HAP-1 (cell line): ENCODE measurements at regions not wholly inside any gene's neighbourhood (a gene's known extent, or its start where the extent isn't known, plus 50 kb on each side); places are given as distances from the start of the nearest gene placed in this dataset.

Source experiments
- DNase-seq, 2 experiments: peaks; one replicate each; pipeline ENCODE4 v3.0.0-alpha.2; 2016 to 2020; ENCODE audit warnings: low spot score in 2 of 2
- H3K27me3 ChIP-seq: fragments of 250-450 bp; sonication (Bioruptor Pico); 2 replicates; pipeline ENCODE4 v1.5.1; 2020; ENCODE audit warnings: low read depth, mild to moderate bottlenecking, moderate library complexity
- H3K36me3 ChIP-seq: fragments of 250-450 bp; sonication (Bioruptor Pico); replicated peaks from 2 replicates; pipeline ENCODE4 v1.5.1; 2020; ENCODE audit warnings: mild to moderate bottlenecking
- H3K4me1 ChIP-seq: fragments of 250-450 bp; sonication (Bioruptor Pico); 2 replicates; pipeline ENCODE4 v1.5.1; 2020; ENCODE audit warnings: mild to moderate bottlenecking
- H3K4me3 ChIP-seq: fragments of 250-450 bp; sonication (Bioruptor Pico); 2 replicates; pipeline ENCODE4 v1.5.1; 2020; ENCODE audit warnings: mild to moderate bottlenecking, moderate library complexity
- H3K9me3 ChIP-seq: fragments of 250-450 bp; sonication (Bioruptor Pico); 2 replicates; pipeline ENCODE4 v1.5.1; 2020; ENCODE audit warnings: mild to moderate bottlenecking, moderate library complexity
- in situ Hi-C: fragments of 300-500 bp; cut with MboI; formaldehyde crosslinking; loops from 3 replicates; pipeline ENCODE4 v1.14.3; 2020; ENCODE audit warnings: low sequenced_read_pairs, inconsistent platforms, mixed read lengths

DNA sequence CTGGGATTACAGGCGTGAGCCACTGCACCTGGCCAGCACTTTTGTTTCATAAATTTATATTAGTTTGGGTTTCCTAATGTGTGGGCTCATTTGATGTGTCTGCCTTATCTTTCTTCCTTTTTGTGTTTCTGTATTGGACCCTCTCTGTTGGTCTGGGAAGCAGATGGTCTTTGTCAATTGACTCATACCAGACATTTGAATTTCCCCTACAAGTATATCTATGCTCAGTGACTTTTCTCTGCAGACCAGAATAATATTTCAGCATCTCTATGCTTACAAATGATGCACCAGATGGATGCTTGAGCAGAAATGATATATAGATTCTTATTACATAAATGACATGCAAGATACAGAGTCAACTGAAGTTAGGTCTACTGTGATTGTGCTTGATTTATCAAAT is 329.9 kb upstream of the SLCO3A1 start:
- H3K9me3 ChIP-seq = no peaks in the 10 kb centered on the region
- in situ Hi-C loops = no loop called here
- no peak for DNase-seq
- no peaks in the 10 kb centered on the region for H3K4me1 ChIP-seq
- H3K36me3 ChIP-seq = no peaks in the 10 kb centered on the region
- H3K27me3 ChIP-seq = no peaks in the 10 kb centered on the region
- H3K4me3 ChIP-seq = no peak overlapping the region

GRCh38 chr15:91524534-91524933 is 329.0 kb upstream of the SLCO3A1 start:
- in situ Hi-C loops = no loop called here
- Histone ChIP-seq H3K4me1 (no peaks in the 10 kb centered on the region), H3K9me3 (no peaks in the 10 kb centered on the region), H3K4me3 (no peak overlapping the region), H3K36me3 (no peaks in the 10 kb centered on the region), H3K27me3 (no peaks in the 10 kb centered on the region)
- no peak for DNase-seq

GRCh38 chr15:91525751-91526150 is 327.8 kb upstream of the SLCO3A1 start:
- DNase-seq = no peak
- Histone ChIP-seq H3K36me3 (no peaks in the 10 kb centered on the region), H3K4me3 (no peak overlapping the region), H3K4me1 (no peaks in the 10 kb centered on the region), H3K27me3 (no peaks in the 10 kb centered on the region), H3K9me3 (no peaks in the 10 kb centered on the region)
- in situ Hi-C loops = no loop called here

DNA sequence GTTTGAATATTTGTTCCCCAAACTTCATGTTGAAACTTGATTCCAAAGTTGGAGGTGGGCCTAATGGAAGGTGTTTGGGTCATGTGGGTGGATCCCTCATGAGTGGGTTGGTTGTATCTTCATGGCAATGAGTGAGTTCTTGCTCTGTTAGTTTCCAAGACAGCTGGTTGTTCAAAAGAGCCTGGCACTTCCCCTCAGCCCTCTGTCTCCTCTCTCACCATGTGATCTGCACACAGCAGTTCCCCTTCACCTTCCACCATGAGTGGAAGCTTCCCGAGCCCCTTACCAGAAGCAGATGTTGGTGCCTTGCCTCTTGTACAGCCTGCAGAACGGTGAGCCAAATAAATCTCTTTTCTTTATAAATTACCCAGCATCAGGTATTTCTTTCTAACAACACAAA is 327.1 kb upstream of the SLCO3A1 start:
- H3K9me3 ChIP-seq = no peaks in the 10 kb centered on the region
- in situ Hi-C loops = no loop called here
- no peak for DNase-seq
- H3K27me3 ChIP-seq = no peaks in the 10 kb centered on the region
- H3K36me3 ChIP-seq = no peaks in the 10 kb centered on the region
- H3K4me1 ChIP-seq = no peaks in the 10 kb centered on the region
- H3K4me3 ChIP-seq = no peak overlapping the region

DNA sequence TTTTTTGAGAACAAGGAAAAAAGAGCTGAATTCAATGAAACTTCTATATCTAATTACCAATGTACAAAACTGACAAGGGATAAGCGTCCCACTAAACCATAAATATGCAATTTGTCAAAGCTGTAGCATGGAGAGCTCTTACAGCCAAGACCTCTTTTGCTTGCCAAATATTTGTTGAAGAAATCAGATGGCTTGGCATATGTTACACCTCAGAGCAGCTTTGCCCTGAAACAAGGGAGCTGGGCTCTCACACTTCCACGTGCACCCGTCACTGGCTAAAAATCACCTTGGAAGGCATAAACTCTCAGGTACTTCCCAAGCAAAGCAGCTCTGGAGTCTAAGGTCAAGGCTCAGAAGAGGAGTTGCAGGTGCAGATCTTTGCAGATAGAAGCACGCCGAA is 324.7 kb upstream of the SLCO3A1 start:
- Histone ChIP-seq H3K27me3 (no peaks in the 10 kb centered on the region), H3K4me3 (no peak overlapping the region), H3K4me1 (no peaks in the 10 kb centered on the region), H3K9me3 (no peaks in the 10 kb centered on the region), H3K36me3 (no peaks in the 10 kb centered on the region)
- in situ Hi-C loops = no loop called here
- DNase-seq = no peak

DNA sequence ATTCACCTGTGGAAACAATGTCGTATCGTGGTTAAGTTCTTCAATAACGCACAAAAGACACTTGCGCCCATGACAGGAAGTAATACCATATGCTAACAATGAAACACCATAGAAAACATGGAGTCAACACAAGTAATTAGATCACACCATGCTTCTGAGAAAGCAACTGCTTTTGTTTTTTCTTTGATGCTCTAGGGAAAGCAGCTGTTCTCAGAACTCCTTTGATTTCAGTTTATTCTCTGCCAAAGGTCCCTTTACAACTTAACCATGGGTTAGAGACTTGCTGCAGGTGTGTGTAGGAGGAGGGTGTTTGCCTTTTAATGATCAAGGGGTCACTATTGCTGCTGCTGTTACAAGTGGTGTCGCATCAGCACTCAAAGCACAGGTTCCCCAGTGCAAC is 324.0 kb upstream of the SLCO3A1 start:
- Histone ChIP-seq H3K9me3 (no peaks in the 10 kb centered on the region), H3K36me3 (no peaks in the 10 kb centered on the region), H3K4me3 (no peak overlapping the region), H3K4me1 (no peaks in the 10 kb centered on the region), H3K27me3 (no peaks in the 10 kb centered on the region)
- in situ Hi-C loops = no loop called here
- DNase-seq = no peak

GRCh38 chr15:91530279-91530678 is 323.2 kb upstream of the SLCO3A1 start:
- Histone ChIP-seq H3K4me3 (no peak overlapping the region), H3K27me3 (no peaks in the 10 kb centered on the region), H3K36me3 (no peaks in the 10 kb centered on the region), H3K9me3 (no peaks in the 10 kb centered on the region), H3K4me1 (no peaks in the 10 kb centered on the region)
- DNase-seq = no peak
- in situ Hi-C loops = no loop called here

- Histone ChIP-seq H3K36me3 (no peaks in the 10 kb centered on the region), H3K4me1 (no peaks in the 10 kb centered on the region), H3K27me3 (no peaks in the 10 kb centered on the region), H3K9me3 (no peaks in the 10 kb centered on the region), H3K4me3 (no peak overlapping the region)
- no peak for DNase-seq
- in situ Hi-C loops = no loop called here
These were observed 322.4 kb upstream of the SLCO3A1 start for GRCh38 chr15:91530956-91531582.

- in situ Hi-C loops = no loop called here
- DNase-seq = no peak
- Histone ChIP-seq H3K27me3 (no peaks in the 10 kb centered on the region), H3K9me3 (no peaks in the 10 kb centered on the region), H3K4me1 (no peaks in the 10 kb centered on the region), H3K4me3 (no peak overlapping the region), H3K36me3 (no peaks in the 10 kb centered on the region)
These were observed 319.3 kb upstream of the SLCO3A1 start for GRCh38 chr15:91534235-91534634.

DNA sequence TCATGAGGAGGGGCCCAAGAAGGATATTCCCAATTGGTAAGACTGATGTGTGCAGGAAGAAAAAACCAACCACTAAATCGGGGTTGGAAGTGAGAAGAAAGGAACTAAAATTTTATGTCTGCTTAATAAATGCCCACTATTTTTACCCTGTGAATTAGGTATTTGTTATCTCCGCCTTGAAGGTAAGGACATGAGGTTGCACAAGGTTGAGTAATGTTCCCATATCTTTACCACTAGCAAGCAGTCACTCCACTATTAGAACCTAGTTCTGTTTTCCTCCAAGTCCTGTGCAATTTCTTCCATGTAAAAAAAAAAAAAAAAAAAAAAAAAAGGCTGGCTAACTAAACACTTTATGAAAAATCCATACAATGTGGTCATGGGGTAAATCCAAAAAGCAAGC is 318.5 kb upstream of the SLCO3A1 start:
- in situ Hi-C loops = no loop called here
- H3K4me1 ChIP-seq = no peaks in the 10 kb centered on the region
- H3K9me3 ChIP-seq = no peaks in the 10 kb centered on the region
- DNase-seq = no peak
- no peaks in the 10 kb centered on the region for H3K27me3 ChIP-seq
- no peaks in the 10 kb centered on the region for H3K36me3 ChIP-seq
- no peak overlapping the region for H3K4me3 ChIP-seq

DNA sequence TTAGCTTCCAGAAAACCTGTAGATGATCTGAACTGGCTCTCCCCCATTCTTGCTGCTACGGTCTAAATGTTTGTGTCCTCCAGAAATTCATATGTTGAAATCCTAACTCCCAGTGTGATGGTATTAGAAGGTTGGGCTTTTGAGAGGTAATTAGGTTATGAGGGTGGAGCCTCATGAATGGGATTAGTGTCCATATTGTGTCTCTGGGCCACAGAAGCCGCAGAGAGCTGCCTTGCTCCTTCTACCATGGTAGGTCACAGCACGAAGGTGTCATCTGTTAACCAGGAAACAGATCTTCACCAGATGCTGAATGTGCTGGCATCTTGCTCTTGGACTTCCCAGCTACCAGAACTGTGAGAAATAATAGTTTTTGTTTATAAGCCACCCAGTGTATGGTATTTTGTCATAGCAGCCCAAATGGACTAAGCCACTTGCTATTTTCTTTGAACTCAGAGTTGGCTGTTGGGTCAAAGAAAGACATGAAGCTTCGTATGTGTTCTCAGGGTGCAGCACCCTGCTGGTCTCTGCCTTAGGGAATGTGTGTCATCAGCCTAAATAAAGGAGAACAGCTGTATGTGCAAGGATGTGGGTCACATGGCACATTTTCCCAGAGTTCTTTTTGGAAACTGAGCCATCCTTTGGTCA is 317.5 kb upstream of the SLCO3A1 start:
- no peak for DNase-seq
- in situ Hi-C loops = no loop called here
- Histone ChIP-seq H3K9me3 (no peaks in the 10 kb centered on the region), H3K36me3 (no peaks in the 10 kb centered on the region), H3K4me3 (no peak overlapping the region), H3K27me3 (no peaks in the 10 kb centered on the region), H3K4me1 (no peaks in the 10 kb centered on the region)

- H3K36me3 ChIP-seq = no peaks in the 10 kb centered on the region
- in situ Hi-C loops = no loop called here
- no peaks in the 10 kb centered on the region for H3K4me1 ChIP-seq
- H3K9me3 ChIP-seq = no peaks in the 10 kb centered on the region
- no peak for DNase-seq
- no peak overlapping the region for H3K4me3 ChIP-seq
- H3K27me3 ChIP-seq = no peaks in the 10 kb centered on the region; the same call in 1 of the 2 replicates
These were observed 315.7 kb upstream of the SLCO3A1 start for GRCh38 chr15:91537856-91538255.

DNA sequence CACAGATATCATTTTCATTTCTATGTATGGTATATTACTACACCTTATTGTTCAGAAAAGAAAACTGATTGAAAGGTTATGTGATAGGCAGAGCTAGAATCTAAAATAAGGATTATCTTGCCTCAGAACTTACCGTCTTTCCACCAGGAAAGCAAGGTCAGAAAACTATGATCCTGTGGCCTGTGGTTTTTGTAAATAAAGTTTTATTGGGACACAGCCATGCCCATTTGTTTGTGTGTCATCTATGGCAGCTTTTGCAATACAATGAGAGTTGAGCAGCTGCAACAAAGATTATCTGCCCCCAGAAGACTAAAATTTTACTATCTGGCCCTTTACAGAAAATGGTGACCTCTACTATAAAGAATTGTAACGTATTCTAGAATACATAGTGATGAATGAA is 314.7 kb upstream of the SLCO3A1 start:
- Histone ChIP-seq H3K36me3 (no peaks in the 10 kb centered on the region), H3K4me1 (no peaks in the 10 kb centered on the region), H3K9me3 (no peaks in the 10 kb centered on the region), H3K4me3 (no peak overlapping the region), H3K27me3 (no peaks in the 10 kb centered on the region; the same call in 1 of the 2 replicates)
- in situ Hi-C loops = no loop called here
- no peak for DNase-seq

DNA sequence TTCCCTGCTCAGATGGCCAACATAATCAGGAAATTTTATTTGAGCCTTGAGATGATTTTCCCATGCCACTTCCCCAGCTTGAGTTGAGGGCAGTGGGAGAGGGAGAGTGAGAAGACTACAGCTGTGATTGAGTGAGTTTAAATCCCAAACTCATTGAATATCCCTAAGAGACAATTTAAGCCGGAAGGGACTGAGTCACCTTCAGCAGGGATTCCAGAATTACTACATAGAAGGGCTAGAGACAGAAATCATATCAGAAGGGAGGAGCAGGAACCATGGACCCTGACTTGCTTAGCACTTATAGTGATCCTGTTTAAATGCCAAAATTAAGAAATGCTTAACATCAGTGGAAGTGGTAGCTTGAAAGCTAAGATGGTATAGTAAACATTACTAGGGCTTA is 312.2 kb upstream of the SLCO3A1 start:
- H3K4me1 ChIP-seq = no peaks in the 10 kb centered on the region
- H3K36me3 ChIP-seq = no peaks in the 10 kb centered on the region
- no peaks in the 10 kb centered on the region; the same call in 1 of the 2 replicates for H3K27me3 ChIP-seq
- no peaks in the 10 kb centered on the region for H3K9me3 ChIP-seq
- DNase-seq = no peak
- H3K4me3 ChIP-seq = no peak overlapping the region
- in situ Hi-C loops = no loop called here

GRCh38 chr15:91542226-91542625 is 311.3 kb upstream of the SLCO3A1 start:
- no peaks in the 10 kb centered on the region; the same call in 1 of the 2 replicates for H3K27me3 ChIP-seq
- in situ Hi-C loops = no loop called here
- H3K36me3 ChIP-seq = no peaks in the 10 kb centered on the region
- no peak for DNase-seq
- H3K4me1 ChIP-seq = no peaks in the 10 kb centered on the region
- H3K9me3 ChIP-seq = no peaks in the 10 kb centered on the region
- H3K4me3 ChIP-seq = no peak overlapping the region
